SKM-1 (cell line): ENCODE measurements at regions not wholly inside any gene's neighbourhood (a gene's known extent, or its start where the extent isn't known, plus 50 kb on each side); places are given as distances from the start of the nearest gene placed in this dataset.

Experiments used
- DNase-seq: peaks from one replicate; lab custom pipeline; 2025; ENCODE audit not compliant: unreplicated experiment; lab: John Stamatoyannopoulos, UW

- no peak for DNase-seq
Measured at GRCh38 chr2:156647377-156648010, 211.3 kb downstream of the GPD2 start.

GRCh38 chr2:156648522-156648921 lies 212.3 kb downstream of the GPD2 start:
- no peak for DNase-seq

- no peak for DNase-seq
Measured at GRCh38 chr2:156649596-156649995, 213.4 kb downstream of the GPD2 start.

- DNase-seq = no peak
Measured at GRCh38 chr2:156652691-156653090, 216.5 kb downstream of the GPD2 start.

GRCh38 chr2:156653675-156654074 lies 217.5 kb downstream of the GPD2 start:
- DNase-seq = no peak

GRCh38 chr2:156657809-156658208 lies 221.6 kb downstream of the GPD2 start:
- peak; percentile 9 for DNase-seq

- no peak for DNase-seq
Measured at GRCh38 chr2:156659694-156660093, 223.5 kb downstream of the GPD2 start.

- no peak for DNase-seq
Measured at GRCh38 chr2:156663757-156664409, 227.7 kb downstream of the GPD2 start.

GRCh38 chr2:156666130-156666785 lies 230.1 kb downstream of the GPD2 start:
- DNase-seq = no peak

GRCh38 chr2:156670104-156670503 lies 233.9 kb downstream of the GPD2 start:
- no peak for DNase-seq

GRCh38 chr2:156671706-156672361 lies 235.7 kb downstream of the GPD2 start:
- no peak for DNase-seq

- DNase-seq = no peak
Measured at GRCh38 chr2:156672556-156673332, 236.6 kb downstream of the GPD2 start.

GRCh38 chr2:156673333-156673615 lies 237.1 kb downstream of the GPD2 start:
- no peak for DNase-seq

- DNase-seq = no peak
Measured at GRCh38 chr2:156673981-156674380, 237.8 kb downstream of the GPD2 start.

GRCh38 chr2:156675896-156676295 lies 239.7 kb downstream of the GPD2 start:
- DNase-seq = no peak

- no peak for DNase-seq
Measured at GRCh38 chr2:156679820-156680219, 243.6 kb downstream of the GPD2 start.

GRCh38 chr2:156680266-156680665 lies 244.1 kb downstream of the GPD2 start:
- no peak for DNase-seq

GRCh38 chr2:156687126-156687525 lies 250.9 kb downstream of the GPD2 start:
- no peak for DNase-seq

GRCh38 chr2:156687715-156688114 lies 251.5 kb downstream of the GPD2 start:
- DNase-seq = no peak

GRCh38 chr2:156689939-156690338 lies 253.8 kb downstream of the GPD2 start:
- DNase-seq = no peak

- DNase-seq = no peak
Measured at GRCh38 chr2:156691014-156691413, 254.8 kb downstream of the GPD2 start.
